Parathyroid adenoma (tissue), 2 donors: ENCODE measurements at regions not wholly inside any gene's neighbourhood (a gene's known extent, or its start where the extent isn't known, plus 50 kb on each side); places are given as distances from the start of the nearest gene placed in this dataset.
"Not testable (repeated sequence)": the region's sequence is repeated elsewhere in the genome, so short reads cannot be mapped to it uniquely, and the experiment has no call there.

ENCODE experiments used
- H2AFZ ChIP-seq: fragments of 300-600 bp; sonication (generic); one replicate; pipeline ENCODE4 v1.7.0; 2017; ENCODE audit warnings: antibody characterized with exemption, mild to moderate bottlenecking
- H3K27ac ChIP-seq: fragments of 300-600 bp; sonication (generic); one replicate; pipeline ENCODE4 v1.7.0; 2017
- H3K27me3 ChIP-seq: fragments of 300-600 bp; sonication (generic); one replicate; pipeline ENCODE4 v1.7.0; 2017; ENCODE audit warnings: low read length; ENCODE audit not compliant: control insufficient read depth, insufficient read depth
- H3K36me3 ChIP-seq: fragments of 300-600 bp; sonication (generic); one replicate; pipeline ENCODE4 v1.7.0; 2017; ENCODE audit warnings: low read length; ENCODE audit not compliant: control insufficient read depth, insufficient read depth
- H3K4me1 ChIP-seq: fragments of 300-600 bp; sonication (generic); one replicate; pipeline ENCODE4 v1.7.0; 2017; ENCODE audit warnings: control low read depth
- H3K4me2 ChIP-seq: fragments of 300-600 bp; sonication (generic); one replicate; pipeline ENCODE4 v1.7.0; 2017; ENCODE audit warnings: low read length
- H3K4me3 ChIP-seq: fragments of 300-600 bp; sonication (generic); one replicate; pipeline ENCODE4 v1.7.0; 2017; ENCODE audit warnings: low read depth, low read length
- H3K79me2 ChIP-seq: fragments of 300-600 bp; sonication (generic); one replicate; pipeline ENCODE4 v1.7.0; 2017; ENCODE audit warnings: control low read depth
- H3K9ac ChIP-seq: fragments of 300-600 bp; sonication (generic); one replicate; pipeline ENCODE4 v1.7.0; 2017; ENCODE audit warnings: mild to moderate bottlenecking
- H3K9me3 ChIP-seq: fragments of 300-600 bp; sonication (generic); one replicate; pipeline ENCODE4 v1.7.0; 2017; ENCODE audit warnings: low read length; ENCODE audit not compliant: control insufficient read depth
- TF ChIP-seq, protein P1 (sequence below): fragments of 300-600 bp; sonication (generic); IDR thresholded peaks from one replicate; pipeline ENCODE4 v1.7.0; 2017; ENCODE audit warnings: antibody characterized with exemption, mild to moderate bottlenecking
- donor health status: primary hyperparathyroidism.

GRCh38 chr3:25182794-25183193, 245.3 kb upstream of the RARB start:
- no peak overlapping the region for H3K4me2 ChIP-seq
- no peak overlapping the region for H3K4me3 ChIP-seq
- H3K27ac ChIP-seq: no peak overlapping the region
- no peaks in the 10 kb centered on the region for H3K27me3 ChIP-seq
- TF ChIP-seq, protein P1, sequence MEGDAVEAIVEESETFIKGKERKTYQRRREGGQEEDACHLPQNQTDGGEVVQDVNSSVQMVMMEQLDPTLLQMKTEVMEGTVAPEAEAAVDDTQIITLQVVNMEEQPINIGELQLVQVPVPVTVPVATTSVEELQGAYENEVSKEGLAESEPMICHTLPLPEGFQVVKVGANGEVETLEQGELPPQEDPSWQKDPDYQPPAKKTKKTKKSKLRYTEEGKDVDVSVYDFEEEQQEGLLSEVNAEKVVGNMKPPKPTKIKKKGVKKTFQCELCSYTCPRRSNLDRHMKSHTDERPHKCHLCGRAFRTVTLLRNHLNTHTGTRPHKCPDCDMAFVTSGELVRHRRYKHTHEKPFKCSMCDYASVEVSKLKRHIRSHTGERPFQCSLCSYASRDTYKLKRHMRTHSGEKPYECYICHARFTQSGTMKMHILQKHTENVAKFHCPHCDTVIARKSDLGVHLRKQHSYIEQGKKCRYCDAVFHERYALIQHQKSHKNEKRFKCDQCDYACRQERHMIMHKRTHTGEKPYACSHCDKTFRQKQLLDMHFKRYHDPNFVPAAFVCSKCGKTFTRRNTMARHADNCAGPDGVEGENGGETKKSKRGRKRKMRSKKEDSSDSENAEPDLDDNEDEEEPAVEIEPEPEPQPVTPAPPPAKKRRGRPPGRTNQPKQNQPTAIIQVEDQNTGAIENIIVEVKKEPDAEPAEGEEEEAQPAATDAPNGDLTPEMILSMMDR: no peak
- H3K4me1 ChIP-seq: no peaks in the 10 kb centered on the region
- no peaks in the 10 kb centered on the region for H3K36me3 ChIP-seq
- H2AFZ ChIP-seq: no peak overlapping the region
- H3K79me2 ChIP-seq: no peaks in the 10 kb centered on the region
- no peaks in the 10 kb centered on the region for H3K9me3 ChIP-seq
- no peak overlapping the region for H3K9ac ChIP-seq

- Histone ChIP-seq H3K9ac (no peak overlapping the region), H3K4me1 (no peaks in the 10 kb centered on the region), H3K4me2 (no peak overlapping the region), H3K27ac (no peak overlapping the region), H3K9me3 (no peaks in the 10 kb centered on the region), H3K79me2 (no peaks in the 10 kb centered on the region), H2AFZ (no peak overlapping the region), H3K36me3 (no peaks in the 10 kb centered on the region), H3K4me3 (no peak overlapping the region), H3K27me3 (no peaks in the 10 kb centered on the region)
- TF ChIP-seq, protein P1: no peak
Measured at GRCh38 chr3:25184641-25185250, 243.3 kb upstream of the RARB start.

DNA sequence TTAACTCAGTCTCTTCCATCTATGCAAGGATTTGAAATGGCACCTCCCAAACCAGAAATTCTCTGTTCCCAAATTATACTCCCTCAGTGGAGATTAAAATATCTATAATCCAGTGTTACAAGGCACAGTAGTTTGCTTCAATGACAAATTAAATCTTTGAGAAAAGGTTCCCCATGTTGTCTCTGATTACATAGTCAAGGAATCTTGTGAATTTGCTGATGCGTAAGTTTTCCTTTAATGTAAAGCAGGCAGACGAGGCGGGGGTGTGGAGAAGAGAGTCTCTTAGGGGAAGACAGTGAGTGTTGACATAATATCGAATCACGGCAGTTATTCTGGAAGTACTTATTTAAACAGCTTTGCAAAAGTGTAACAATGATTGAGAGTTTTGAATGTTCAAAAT, 236.4 kb upstream of the RARB start:
- no peak overlapping the region for H3K4me2 ChIP-seq
- H3K4me1 ChIP-seq: no peaks in the 10 kb centered on the region
- H3K27me3 ChIP-seq: no peaks in the 10 kb centered on the region
- no peak overlapping the region for H2AFZ ChIP-seq
- H3K4me3 ChIP-seq: no peak overlapping the region
- H3K9me3 ChIP-seq: no peaks in the 10 kb centered on the region
- no peaks in the 10 kb centered on the region for H3K79me2 ChIP-seq
- H3K9ac ChIP-seq: no peak overlapping the region
- TF ChIP-seq, protein P1: no peak
- H3K27ac ChIP-seq: no peak overlapping the region
- no peaks in the 10 kb centered on the region for H3K36me3 ChIP-seq

GRCh38 chr3:25199567-25199966, 228.5 kb upstream of the RARB start:
- not testable (repeated sequence) for H3K9me3 ChIP-seq, H3K4me3 ChIP-seq, H3K4me2 ChIP-seq, H3K27ac ChIP-seq, H3K27me3 ChIP-seq, H3K4me1 ChIP-seq, H2AFZ ChIP-seq, H3K36me3 ChIP-seq, H3K9ac ChIP-seq, H3K79me2 ChIP-seq

DNA sequence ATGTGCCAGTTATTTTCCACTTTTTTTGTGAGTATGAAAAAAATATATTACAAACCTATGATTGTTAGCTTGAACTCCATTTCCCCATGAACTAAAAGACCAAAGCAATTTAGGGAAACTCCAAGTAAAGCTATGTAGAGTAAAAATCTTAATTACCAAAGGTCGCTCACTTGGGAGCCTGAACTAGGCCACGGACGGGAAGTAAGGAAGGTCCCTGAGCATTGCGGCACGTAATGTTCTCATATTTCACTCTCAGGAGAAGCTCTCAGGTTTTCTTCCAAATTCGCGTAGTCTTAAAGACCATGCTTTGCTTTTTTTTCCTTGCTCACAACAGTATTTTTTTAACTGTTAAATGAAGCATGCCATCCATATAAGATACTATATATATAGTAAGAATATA, 215.3 kb upstream of the RARB start:
- H3K9ac ChIP-seq: no peak overlapping the region
- H3K4me3 ChIP-seq: no peak overlapping the region
- TF ChIP-seq, protein P1: no peak
- no peaks in the 10 kb centered on the region for H3K36me3 ChIP-seq
- no peaks in the 10 kb centered on the region for H3K4me1 ChIP-seq
- no peaks in the 10 kb centered on the region for H3K27me3 ChIP-seq
- no peak overlapping the region for H3K4me2 ChIP-seq
- no peak overlapping the region for H3K27ac ChIP-seq
- no peaks in the 10 kb centered on the region for H3K79me2 ChIP-seq
- no peak overlapping the region for H2AFZ ChIP-seq
- no peaks in the 10 kb centered on the region for H3K9me3 ChIP-seq
